ENCODE measurements at regions not wholly inside any gene's neighbourhood (a gene's known extent, or its start where the extent isn't known, plus 50 kb on each side); places are given as distances from the start of the nearest gene placed in this dataset.

GRCh38 chr9:18385696-18386490 is 88.1 kb upstream of the ADAMTSL1 start:
- Histone ChIP-seq H3K79me2 (ENCODE audit: control insufficient read depth, insufficient read depth, low read length) (no peaks in the 10 kb centered on the region), H3K4me1 (ENCODE audit: control insufficient read depth, extremely low read depth, insufficient read depth, low read length) (no peaks in the 10 kb centered on the region), H4K20me1 (replicated peaks; ENCODE audit: control insufficient read depth, extremely low read depth, insufficient read depth, low read length) (no peaks in the 10 kb centered on the region), H3K4me2 (ENCODE audit: insufficient read depth, low read length) (no peak overlapping the region), H3K9me3 (replicated peaks; ENCODE audit: control insufficient read depth, insufficient read depth, low read length) (no peaks in the 10 kb centered on the region), H3K36me3 (ENCODE audit: control insufficient read depth in 2 of 2, extremely low read depth in 1 of 2, insufficient read depth in 2 of 2, low read length in 2 of 2) (no peaks in the 10 kb centered on the region), H3K27me3 (ENCODE audit: control insufficient read depth in 2 of 2, insufficient read depth in 2 of 2, low read length in 2 of 2) (no peaks in the 10 kb centered on the region), H2AFZ (ENCODE audit: low read depth, low read length) (peak overlapping the region; percentile 58), H3K9me1 (replicated peaks; ENCODE audit: control insufficient read depth, extremely low read depth, insufficient read depth, low read length) (no peaks in the 10 kb centered on the region), H3K9ac (replicated peaks; ENCODE audit: extremely low read depth, insufficient read depth, low read length) (no peak overlapping the region), H3K27ac (ENCODE audit: insufficient read depth, low read depth, low read length) (no peak overlapping the region), H3K4me3 (replicated peaks in 1 of 3; ENCODE audit: insufficient read depth in 1 of 3, low read depth in 1 of 3, low read length in 3 of 3) (no peak overlapping the region)
- TF ChIP-seq JUN (IDR thresholded peaks at IDR 0.05; ENCODE audit: borderline replicate concordance, insufficient read depth, insufficient read length, low read depth) = no peak
- no peak for TF ChIP-seq POLR2A (IDR thresholded peaks at IDR 0.05; ENCODE audit: low read depth, low read length)
- no peak for TF ChIP-seq MAX (IDR thresholded peaks at IDR 0.05; ENCODE audit: insufficient read depth, insufficient read length)
- TF ChIP-seq CTCF (IDR thresholded peaks at IDR 0.05; ENCODE audit: extremely low read depth in 1 of 2, insufficient read depth in 1 of 2, low read depth in 1 of 2, low read length in 2 of 2) = no peak
- TF ChIP-seq FOS (IDR thresholded peaks at IDR 0.05; ENCODE audit: borderline replicate concordance, insufficient read depth, low read length) = no peak
- TF ChIP-seq GATA2 (IDR thresholded peaks at IDR 0.05; ENCODE audit: insufficient read depth, insufficient read length, low read depth, low read length) = no peak
- TF ChIP-seq EZH2 (IDR thresholded peaks at IDR 0.05; ENCODE audit: borderline replicate concordance, low read depth, low read length, severe bottlenecking) = no peak
- TF ChIP-seq POLR2AphosphoS5 (IDR thresholded peaks at IDR 0.05; ENCODE audit: insufficient read depth, low read depth, low read length) = no peak
- TF ChIP-seq MYC (IDR thresholded peaks at IDR 0.05; ENCODE audit: low read depth, low read length) = no peak
- intact Hi-C loops (cut with micrococcal nuclease) = no loop called here
- FAIRE-seq (no peak), DNase-seq (ENCODE audit: low read depth, low spot score) (no peak)
- ChIA-PET CTCF (interaction anchor here (0.7 to 1.9 kb wide), 5 partner anchors 10 to 57 kb away, joined by 3 to 8 read pairs (median 4); no protein-coding TSS in a partner anchor), POLR2A (no interaction called here)
- no TSS peak for BruUV-seq (replicated peaks)
- dilution Hi-C loops (cut with MboI; ENCODE audit: extremely low pct_ligation_motif_present, low sequenced_read_pairs) = no loop called here
